HG03354 (cell line): ENCODE measurements at regions not wholly inside any gene's neighbourhood (a gene's known extent, or its start where the extent isn't known, plus 50 kb on each side); places are given as distances from the start of the nearest gene placed in this dataset.
"Not testable (repeated sequence)": the region's sequence is repeated elsewhere in the genome, so short reads cannot be mapped to it uniquely, and the experiment has no call there.

Experiments
- ATAC-seq: cut with Tn5 transposase; IDR thresholded peaks from one replicate; pipeline ENCODE4 v1.9.1; 2021; ENCODE audit warnings: mild to moderate bottlenecking; ENCODE audit not compliant: unreplicated experiment, poor library complexity, severe bottlenecking

- no peak for ATAC-seq
Observed at GRCh38 chr9:7490317-7491108, 309.1 kb downstream of the DMAC1 start.

DNA sequence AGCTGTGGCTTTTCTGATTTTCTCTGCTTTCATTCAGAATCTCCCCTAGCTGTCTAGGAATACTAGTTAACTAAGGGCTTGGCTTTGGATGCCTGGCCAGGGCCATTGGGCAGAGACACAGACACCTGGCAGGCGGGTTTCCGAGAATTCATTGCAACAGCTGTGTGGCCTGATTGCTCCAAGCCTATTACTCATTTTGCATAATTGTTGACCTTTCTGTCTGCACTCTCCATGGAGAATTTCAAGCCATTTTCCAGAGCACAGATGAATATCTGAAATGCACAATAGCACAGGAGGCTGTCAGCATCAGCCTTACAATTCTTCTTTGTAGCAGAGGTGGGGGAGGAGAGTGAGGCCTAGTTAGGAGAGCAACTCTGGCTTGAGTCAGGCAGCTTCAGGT is 310.5 kb downstream of the DMAC1 start:
- no peak for ATAC-seq

DNA sequence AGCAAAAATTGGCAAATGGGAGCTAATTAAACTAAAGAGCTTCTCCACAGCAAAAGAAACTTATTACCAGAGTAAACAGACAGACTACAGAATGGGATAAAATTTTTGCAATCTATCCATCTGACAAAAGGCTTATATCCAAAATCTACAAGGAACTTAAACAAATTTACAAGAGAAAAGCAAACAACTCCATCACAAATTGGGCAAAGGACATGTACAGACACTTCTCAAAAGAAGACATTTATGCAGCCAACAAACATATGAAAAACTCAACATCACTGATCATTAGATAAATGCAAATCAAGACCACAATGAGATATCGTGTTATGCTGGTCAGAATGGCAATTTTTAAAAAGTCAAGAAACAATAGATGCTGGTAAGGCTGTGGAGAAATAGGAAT is 315.6 kb downstream of the DMAC1 start:
- not testable (repeated sequence) for ATAC-seq

DNA sequence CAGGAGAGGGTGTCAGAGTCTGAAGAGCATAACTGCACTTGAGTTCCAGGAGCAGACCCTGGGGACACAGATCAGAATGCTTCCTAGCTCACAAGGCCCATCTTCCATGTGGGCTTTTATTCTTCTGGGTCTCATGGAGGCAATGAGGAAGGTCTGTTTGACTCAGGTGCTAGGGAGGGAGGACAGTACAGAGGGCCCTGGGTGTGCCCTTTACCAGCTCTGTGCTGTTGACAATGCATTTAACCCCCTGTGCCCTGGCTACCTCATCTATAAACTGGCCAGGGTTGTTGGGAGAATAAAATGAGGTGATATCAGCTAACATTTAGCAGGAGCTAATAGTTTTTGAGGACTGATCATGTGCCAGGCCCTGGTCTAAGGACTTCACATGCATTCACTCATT is 318.0 kb downstream of the DMAC1 start:
- no peak for ATAC-seq

DNA sequence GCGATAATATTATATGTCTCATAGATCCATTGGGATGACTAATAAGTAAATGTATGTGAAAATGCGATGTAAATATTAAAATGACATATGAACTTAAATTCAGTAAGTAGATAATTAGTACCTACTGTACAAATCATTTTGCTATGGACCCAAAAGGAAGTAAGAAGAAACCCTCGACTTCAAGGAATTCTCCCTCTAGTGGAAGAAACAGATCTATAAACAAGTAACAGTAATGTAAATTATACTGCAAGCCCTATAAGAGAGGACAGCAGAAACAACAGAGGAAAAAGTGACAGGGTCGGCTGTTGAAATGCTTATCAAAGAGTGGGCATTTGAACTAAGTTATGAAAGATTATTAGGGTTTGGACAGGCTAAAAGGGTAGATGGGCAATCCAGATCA is 320.3 kb downstream of the DMAC1 start:
- ATAC-seq, result no peak

DNA sequence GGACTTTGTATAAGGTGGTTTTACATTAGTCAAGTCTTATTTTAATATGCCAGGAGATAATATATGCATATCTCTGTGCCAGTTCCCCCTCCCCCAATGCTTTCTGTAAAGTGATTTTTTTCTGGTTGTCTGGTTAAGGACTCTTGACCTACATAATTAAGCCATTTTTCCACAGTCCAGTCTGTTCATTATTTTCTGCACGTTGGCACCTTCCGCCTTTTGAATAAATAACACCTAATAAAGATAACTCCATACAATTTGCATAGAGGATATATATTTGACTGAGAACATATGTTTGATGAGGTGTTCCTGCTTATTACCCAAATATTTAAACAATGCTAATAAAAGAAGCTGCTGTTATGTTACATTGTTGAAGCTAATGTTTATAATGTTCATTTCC is 320.9 kb downstream of the DMAC1 start:
- ATAC-seq, result no peak

DNA sequence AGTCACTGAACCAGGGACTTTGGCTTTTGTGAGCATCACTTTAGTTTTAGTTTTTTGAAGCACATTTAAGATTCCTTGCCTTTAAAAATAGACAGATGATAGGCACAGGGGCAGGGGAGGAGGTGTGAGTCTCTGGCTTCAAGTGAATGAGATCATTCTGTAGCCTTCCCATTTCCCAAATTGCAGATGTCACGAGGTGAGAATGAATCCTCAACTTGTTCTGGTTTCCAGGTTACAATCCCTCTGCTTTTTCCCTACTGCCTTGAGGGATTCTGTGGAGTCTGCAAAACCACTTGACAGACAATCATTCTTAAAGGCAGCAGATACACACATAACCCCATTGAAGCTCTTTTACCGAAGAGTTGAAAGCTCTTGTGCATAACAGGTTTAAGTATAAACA is 332.4 kb downstream of the DMAC1 start:
- ATAC-seq, result no peak

- no peak for ATAC-seq
Observed at GRCh38 chr9:7461791-7462190, 337.8 kb downstream of the DMAC1 start.

GRCh38 chr9:7456793-7457530 is 342.6 kb downstream of the DMAC1 start:
- no peak for ATAC-seq

DNA sequence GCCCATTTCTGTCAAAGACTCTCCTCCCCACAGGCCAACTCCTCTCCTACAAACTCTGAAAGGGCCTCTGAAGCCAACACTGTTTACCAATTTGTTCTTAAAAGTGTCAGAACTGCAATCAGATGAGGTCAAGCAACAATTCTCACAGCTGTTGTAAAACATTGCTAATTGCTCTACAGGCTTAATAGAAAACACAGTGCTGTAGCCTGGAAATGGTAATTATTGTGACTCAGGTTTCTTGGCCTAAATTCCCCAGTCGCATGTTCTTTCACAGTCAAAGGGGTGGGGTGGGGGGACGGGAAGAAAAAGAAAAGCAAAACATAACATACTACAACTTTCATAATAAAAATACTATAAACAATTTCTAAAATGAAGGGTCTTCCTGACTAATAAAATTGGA is 343.2 kb downstream of the DMAC1 start:
- ATAC-seq, result no peak

DNA sequence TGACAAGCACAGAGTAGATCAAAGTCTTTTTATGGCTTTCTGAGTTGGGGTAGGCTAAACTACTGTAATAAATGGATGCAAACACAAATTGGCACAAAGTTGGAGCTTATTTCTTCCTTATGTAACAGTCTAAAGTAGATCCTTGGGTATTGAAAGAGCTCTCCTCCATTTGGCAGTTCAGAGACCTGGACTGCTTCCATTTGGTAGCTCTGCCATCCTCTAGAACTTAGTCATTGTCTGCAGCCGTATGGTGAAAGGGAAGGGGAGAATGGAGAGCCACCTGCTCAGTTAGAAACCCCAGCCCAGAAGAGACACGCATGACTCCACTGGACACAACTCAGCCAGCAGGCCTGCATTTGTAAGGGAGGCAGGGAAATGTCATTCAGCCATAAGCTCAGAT is 345.0 kb downstream of the DMAC1 start:
- ATAC-seq, result no peak

GRCh38 chr9:7452378-7452777 is 347.2 kb downstream of the DMAC1 start:
- no peak for ATAC-seq

- ATAC-seq, result no peak
Observed at GRCh38 chr9:7451062-7451461, 348.5 kb downstream of the DMAC1 start.

- no peak for ATAC-seq
Observed at GRCh38 chr9:7443541-7443940, 356.0 kb downstream of the DMAC1 start.

DNA sequence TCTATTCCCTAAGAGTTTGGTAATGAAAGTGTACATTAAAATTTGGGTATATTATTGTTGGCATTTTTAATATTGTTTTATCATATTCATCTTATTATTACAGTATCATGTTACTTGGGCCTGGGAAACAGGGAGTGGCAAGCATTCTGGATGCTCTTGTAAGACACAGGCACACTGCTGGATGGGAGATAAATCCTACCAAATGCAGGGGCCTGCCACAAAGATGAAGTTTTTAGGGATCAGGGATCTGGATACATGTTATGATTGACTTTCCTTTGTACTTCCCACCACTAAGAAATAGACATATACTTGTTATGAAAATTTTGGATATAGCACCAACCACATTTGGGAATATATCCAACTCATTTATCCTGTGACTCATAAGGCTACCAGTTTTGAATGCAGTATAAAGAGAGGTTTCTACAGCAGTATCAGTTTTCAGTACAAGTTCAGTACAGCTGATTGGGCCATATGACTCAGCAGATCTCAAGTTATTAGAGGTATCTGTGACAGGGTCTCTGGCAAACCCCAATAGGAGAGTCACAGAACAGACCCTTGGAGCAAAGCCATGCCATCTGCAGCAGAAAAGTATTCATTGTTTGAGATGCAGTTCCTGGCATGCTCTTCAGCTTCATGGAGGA is 360.1 kb downstream of the DMAC1 start:
- no peak for ATAC-seq

- ATAC-seq, result no peak
Observed at GRCh38 chr9:7436754-7437153, 362.8 kb downstream of the DMAC1 start.

DNA sequence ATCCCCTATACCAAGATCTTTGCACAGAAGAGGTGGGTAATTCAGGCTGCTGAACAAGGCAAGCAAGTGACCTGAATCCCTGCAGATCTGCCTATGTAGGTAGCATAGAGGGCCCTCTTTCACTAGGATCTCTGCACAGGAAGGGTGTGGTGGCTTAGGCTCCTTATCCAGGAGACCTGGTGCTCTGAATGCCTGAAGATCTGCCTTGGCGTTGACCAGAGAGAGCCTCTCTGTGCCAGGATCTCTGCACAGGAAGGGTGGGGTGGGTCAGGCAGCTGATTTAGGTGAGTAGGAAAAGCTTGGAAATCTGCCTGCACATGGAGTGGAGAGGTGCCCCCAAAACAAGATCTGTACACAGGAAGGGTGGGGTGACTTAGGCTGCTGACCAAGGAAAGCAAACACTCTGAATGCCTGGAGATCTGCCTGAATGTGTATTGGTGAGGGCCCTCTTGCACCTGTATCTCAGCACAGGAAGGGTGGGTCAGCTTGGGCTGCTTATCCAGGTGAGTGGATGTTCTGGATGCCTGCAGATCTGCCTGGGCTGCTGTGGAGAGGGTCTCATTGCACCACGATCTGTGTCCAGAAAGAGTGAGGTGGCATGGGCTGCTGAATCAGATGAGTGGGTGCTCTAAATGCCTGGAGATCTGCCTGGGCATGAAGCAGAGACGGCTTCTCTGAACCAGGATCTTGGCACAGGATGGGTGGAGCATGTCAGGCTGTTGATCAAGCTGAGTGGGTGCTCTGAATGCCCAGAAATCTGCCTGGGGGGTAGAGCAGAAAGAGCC is 365.9 kb downstream of the DMAC1 start:
- ATAC-seq, result no peak

DNA sequence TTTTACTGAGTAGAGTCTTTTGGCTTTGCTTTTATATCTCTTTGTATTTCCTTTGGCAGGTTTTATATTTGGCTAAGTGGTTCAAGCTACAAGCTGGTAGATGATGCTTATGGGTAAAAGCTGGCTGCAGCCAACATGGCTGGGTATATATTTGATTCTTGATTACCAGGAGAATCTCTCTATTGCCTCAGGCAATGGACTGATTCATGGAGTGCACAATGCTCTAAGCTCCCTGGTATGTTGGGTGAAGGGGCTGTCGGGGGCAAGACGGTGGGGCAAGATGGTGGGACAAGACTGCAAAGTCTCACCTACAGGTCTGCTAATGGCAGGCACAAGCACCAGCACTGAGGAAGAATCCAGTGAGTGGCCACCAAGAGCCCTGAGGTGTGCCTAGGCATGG is 366.6 kb downstream of the DMAC1 start:
- no peak for ATAC-seq

DNA sequence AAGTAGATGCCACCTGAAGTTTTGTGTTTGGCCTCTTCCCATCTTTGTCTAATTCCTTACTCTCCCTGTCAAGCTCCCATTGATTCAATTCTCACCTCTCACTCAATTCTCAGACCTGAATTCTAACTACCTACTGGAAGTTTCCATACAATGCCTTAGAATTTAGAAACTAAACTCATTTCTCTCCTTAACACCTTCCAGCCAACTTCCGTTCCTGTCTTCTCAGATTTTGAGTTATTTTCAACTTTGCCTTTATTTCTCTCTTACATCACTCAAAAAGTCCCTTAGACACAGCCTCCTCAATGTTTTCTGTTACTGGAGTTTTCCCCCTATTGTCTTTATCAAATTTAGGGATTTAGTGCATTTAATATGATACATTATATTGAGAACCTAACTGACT is 382.2 kb downstream of the DMAC1 start:
- ATAC-seq, result not testable (repeated sequence)

DNA sequence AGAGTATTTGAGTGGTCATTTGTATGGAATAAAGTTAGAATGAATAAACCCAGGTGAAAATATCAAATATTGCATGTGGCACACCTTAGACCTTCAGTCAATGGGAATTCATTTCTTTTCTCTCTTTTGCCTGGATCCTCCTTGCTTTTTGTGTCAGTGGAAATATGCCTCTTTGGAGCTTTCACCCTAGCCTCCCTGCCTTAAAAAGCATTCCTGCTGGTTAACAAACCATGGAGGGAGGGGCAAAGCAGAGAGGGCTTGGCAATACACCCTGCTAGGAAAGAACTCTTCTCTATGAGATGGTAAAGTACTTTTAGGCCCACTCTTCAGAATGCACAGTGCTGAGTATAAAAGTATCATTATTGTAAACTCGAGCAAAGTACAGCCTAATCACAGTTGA is 383.7 kb downstream of the DMAC1 start:
- ATAC-seq, result no peak
